DOHH2 (cell line): ENCODE measurements at regions not wholly inside any gene's neighbourhood (a gene's known extent, or its start where the extent isn't known, plus 50 kb on each side); places are given as distances from the start of the nearest gene placed in this dataset.

ENCODE experiments used
- H3F3A ChIP-seq: fragments of 200-600 bp; sonication (generic), shearing (Covaris generic); 2 replicates; pipeline ENCODE4 v1.6.0; 2016; ENCODE audit warnings: antibody characterized with exemption, mild to moderate bottlenecking; ENCODE audit not compliant: control insufficient read depth, insufficient read depth
- H3K27ac ChIP-seq: fragments of 200-600 bp; sonication (generic); 2 replicates; pipeline ENCODE4 v1.5.1; 2014; ENCODE audit warnings: low read depth, mild to moderate bottlenecking, low read length, moderate library complexity
- H3K27me3 ChIP-seq: fragments of 200-600 bp; sonication (generic); 2 replicates; pipeline ENCODE4 v1.6.1; 2014; ENCODE audit warnings: mild to moderate bottlenecking, low read length, mixed read lengths; ENCODE audit not compliant: control insufficient read depth
- H3K36me3 ChIP-seq: fragments of 200-600 bp; sonication (generic); 2 replicates; pipeline ENCODE4 v1.6.1; 2014; ENCODE audit warnings: mild to moderate bottlenecking, low read length, moderate library complexity, mixed read lengths; ENCODE audit not compliant: control insufficient read depth
- H3K4me1 ChIP-seq: fragments of 200-600 bp; sonication (generic); 2 replicates; pipeline ENCODE4 v1.6.1; 2014; ENCODE audit warnings: mild to moderate bottlenecking, low read length, mixed read lengths; ENCODE audit not compliant: control insufficient read depth
- H3K4me2 ChIP-seq: fragments of 200-600 bp; sonication (generic); 2 replicates; pipeline ENCODE4 v1.6.0; 2014; ENCODE audit warnings: mild to moderate bottlenecking, low read length, moderate library complexity
- H3K4me3 ChIP-seq: fragments of 200-600 bp; sonication (generic); 2 replicates; pipeline ENCODE4 v1.5.1; 2014; ENCODE audit warnings: mild to moderate bottlenecking, low read length, mixed read lengths
- H3K79me2 ChIP-seq: fragments of 200-600 bp; sonication (generic); 2 replicates; pipeline ENCODE4 v1.6.1; 2014; ENCODE audit warnings: mild to moderate bottlenecking, low read length, mixed read lengths; ENCODE audit not compliant: control insufficient read depth
- H3K9me2 ChIP-seq: fragments of 200-600 bp; sonication (generic); replicated peaks from 2 replicates; pipeline ENCODE4 v1.6.1; 2014; ENCODE audit warnings: mild to moderate bottlenecking, low read length, mixed read lengths; ENCODE audit not compliant: control insufficient read depth
- H3K9me3 ChIP-seq: fragments of 200-600 bp; sonication (generic); 2 replicates; pipeline ENCODE4 v1.6.1; 2014; ENCODE audit warnings: antibody characterized with exemption, low read length, mixed read lengths; ENCODE audit not compliant: control insufficient read depth, insufficient read depth
- H4K20me1 ChIP-seq: fragments of 200-600 bp; sonication (generic); 2 replicates; pipeline ENCODE4 v1.6.0; 2014; ENCODE audit warnings: low read depth, mild to moderate bottlenecking, antibody characterized with exemption, low read length, moderate library complexity; ENCODE audit not compliant: control insufficient read depth, insufficient read depth
- CTCF ChIP-seq: fragments of 200-600 bp; sonication (generic); IDR thresholded peaks from one replicate; pipeline ENCODE4 v1.5.1; 2014; ENCODE audit warnings: antibody characterized with exemption, mild to moderate bottlenecking, low read depth, low read length; ENCODE audit not compliant: poor library complexity, severe bottlenecking
- EZH2phosphoT487 ChIP-seq: fragments of 200-600 bp; sonication (generic); IDR thresholded peaks from 2 replicates; pipeline ENCODE4 v1.6.1; 2017; ENCODE audit warnings: borderline replicate concordance, mild to moderate bottlenecking, antibody characterized with exemption, low read length, moderate library complexity, mixed read lengths

GRCh38 chr2:228503731-228504130 is 322.2 kb upstream of the SPHKAP start:
- Histone ChIP-seq H3K4me2 (no peak overlapping the region), H3K27ac (no peak overlapping the region), H4K20me1 (no peaks in the 10 kb centered on the region), H3K9me3 (no peaks in the 10 kb centered on the region), H3K4me1 (no peaks in the 10 kb centered on the region), H3K79me2 (no peaks in the 10 kb centered on the region), H3F3A (no peaks in the 10 kb centered on the region), H3K27me3 (no peaks in the 10 kb centered on the region), H3K4me3 (no peak overlapping the region), H3K36me3 (no peaks in the 10 kb centered on the region), H3K9me2 (no peaks in the 10 kb centered on the region)
- TF ChIP-seq CTCF (no peak), EZH2phosphoT487 (no peak)

GRCh38 chr2:228493852-228494251 is 312.4 kb upstream of the SPHKAP start:
- Histone ChIP-seq H3K9me3 (no peaks in the 10 kb centered on the region), H3K27ac (no peak overlapping the region), H3K27me3 (no peaks in the 10 kb centered on the region), H4K20me1 (no peaks in the 10 kb centered on the region), H3F3A (no peaks in the 10 kb centered on the region), H3K4me1 (no peaks in the 10 kb centered on the region), H3K4me3 (no peak overlapping the region), H3K9me2 (no peaks in the 10 kb centered on the region), H3K4me2 (no peak overlapping the region), H3K36me3 (no peaks in the 10 kb centered on the region), H3K79me2 (no peaks in the 10 kb centered on the region)
- TF ChIP-seq EZH2phosphoT487 (no peak), CTCF (no peak)

- no peak for TF ChIP-seq EZH2phosphoT487
- no peak for TF ChIP-seq CTCF
- Histone ChIP-seq H3K4me1 (no peaks in the 10 kb centered on the region), H3K27me3 (no peaks in the 10 kb centered on the region), H3K4me3 (no peak overlapping the region), H3K36me3 (no peaks in the 10 kb centered on the region), H3K9me3 (no peaks in the 10 kb centered on the region), H4K20me1 (no peaks in the 10 kb centered on the region), H3K9me2 (no peaks in the 10 kb centered on the region), H3K4me2 (no peak overlapping the region), H3K27ac (no peak overlapping the region), H3K79me2 (no peaks in the 10 kb centered on the region), H3F3A (no peaks in the 10 kb centered on the region)
Measured at GRCh38 chr2:228479014-228479413, 297.5 kb upstream of the SPHKAP start.

- Histone ChIP-seq H4K20me1 (no peaks in the 10 kb centered on the region), H3K4me1 (no peaks in the 10 kb centered on the region), H3K27me3 (no peaks in the 10 kb centered on the region), H3K79me2 (no peaks in the 10 kb centered on the region), H3K27ac (no peak overlapping the region), H3F3A (no peaks in the 10 kb centered on the region), H3K4me3 (no peak overlapping the region), H3K9me3 (no peaks in the 10 kb centered on the region), H3K4me2 (no peak overlapping the region), H3K36me3 (no peaks in the 10 kb centered on the region), H3K9me2 (no peaks in the 10 kb centered on the region)
- TF ChIP-seq CTCF (no peak), EZH2phosphoT487 (no peak)
Measured at GRCh38 chr2:228474466-228474865, 293.0 kb upstream of the SPHKAP start.
